Activated CD4-positive, alpha-beta T cell treated with anti-CD3 and anti-CD28 coated beads, Interleukin-2, amount 50 U/mL, for 24 hours (primary cell): ENCODE measurements at regions not wholly inside any gene's neighbourhood (a gene's known extent, or its start where the extent isn't known, plus 50 kb on each side); places are given as distances from the start of the nearest gene placed in this dataset.

Experiments
- DNase-seq, 2 donors: peaks; one replicate each; pipeline ENCODE4 v3.0.0-alpha.2; 2020; ENCODE audit warnings: low read depth in 1 of 2, low spot score in 1 of 2

DNA sequence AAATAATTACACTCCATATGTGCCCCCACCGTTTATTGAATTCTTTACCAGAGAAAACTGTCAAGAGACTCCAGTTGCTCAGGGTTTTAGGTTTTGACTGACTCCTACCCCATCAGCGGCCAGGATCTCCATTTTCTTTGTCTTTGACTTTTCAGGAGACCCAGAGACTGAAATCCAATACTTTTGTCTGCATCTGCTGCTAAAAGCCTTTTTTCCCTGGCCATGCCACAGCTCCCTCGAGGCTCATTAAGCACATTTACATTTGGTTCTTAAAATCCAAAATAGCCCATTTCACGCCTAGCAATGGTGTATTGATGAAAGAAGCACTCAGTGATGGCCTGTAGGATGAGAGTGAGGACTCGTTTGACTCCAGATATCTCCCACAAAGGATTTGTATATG is 332.6 kb upstream of the ACVR2A start:
- DNase-seq, result no peak

DNA sequence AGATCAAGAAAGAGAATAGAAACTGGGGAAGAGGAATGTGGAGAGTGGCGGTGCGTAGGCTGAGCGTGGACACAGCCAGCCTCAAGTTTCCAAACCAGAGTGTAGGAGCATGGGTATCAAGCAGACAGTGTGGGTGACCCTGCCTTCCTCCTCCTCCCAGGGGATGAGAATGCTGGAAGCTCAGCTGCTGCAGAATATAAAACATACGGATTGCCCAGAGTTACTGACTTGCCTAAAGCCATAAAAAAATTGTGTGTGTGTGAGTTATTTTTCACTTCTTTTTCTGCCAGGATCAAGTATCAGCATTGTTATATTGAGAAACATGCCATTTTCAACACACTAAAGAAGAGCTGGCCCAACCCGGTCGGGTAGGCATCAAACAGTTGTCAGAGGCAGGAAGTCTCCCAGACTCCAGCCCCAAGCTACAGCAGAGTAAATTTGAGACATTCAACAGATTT is 333.3 kb upstream of the ACVR2A start:
- DNase-seq, result no peak

DNA sequence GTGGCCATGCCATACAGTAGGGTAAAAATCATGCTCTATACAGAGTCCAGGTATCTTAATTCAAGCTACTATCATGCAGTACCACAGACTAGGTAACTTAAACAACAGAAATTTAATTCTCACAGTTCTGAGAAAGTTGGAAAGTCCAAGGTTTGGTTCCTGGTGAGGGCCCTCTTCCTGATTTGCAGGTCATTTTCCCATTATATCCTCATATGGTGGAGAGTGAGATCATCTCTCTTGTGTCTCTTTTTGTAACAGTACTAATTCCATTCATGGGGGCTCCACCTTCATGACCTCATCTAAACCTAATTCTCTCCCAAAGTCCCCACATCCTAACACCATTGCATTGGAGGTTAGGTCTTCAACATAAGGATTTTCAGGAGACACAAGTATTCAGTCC is 335.0 kb upstream of the ACVR2A start:
- DNase-seq, result no peak

DNA sequence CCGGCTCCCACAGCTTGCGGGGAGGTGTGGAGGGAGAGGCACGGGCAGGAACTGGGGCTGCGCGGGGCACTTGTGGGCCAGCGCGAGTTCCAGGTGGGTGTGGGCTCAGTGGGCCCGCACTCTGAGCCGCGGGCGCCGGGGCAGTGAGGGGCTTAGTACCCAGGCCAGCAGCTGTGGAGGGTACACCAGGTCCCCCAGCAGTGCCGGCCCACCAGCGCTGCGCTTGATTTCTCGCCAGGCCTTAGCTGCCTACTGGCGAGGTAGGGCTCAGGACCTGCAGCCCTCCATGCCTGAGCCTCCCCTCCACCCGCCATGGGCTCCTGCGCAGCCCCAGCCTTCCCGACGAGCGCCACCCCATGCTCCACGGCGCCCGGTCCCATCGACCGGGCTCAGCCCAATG is 337.9 kb upstream of the ACVR2A start:
- no peak for DNase-seq

DNA sequence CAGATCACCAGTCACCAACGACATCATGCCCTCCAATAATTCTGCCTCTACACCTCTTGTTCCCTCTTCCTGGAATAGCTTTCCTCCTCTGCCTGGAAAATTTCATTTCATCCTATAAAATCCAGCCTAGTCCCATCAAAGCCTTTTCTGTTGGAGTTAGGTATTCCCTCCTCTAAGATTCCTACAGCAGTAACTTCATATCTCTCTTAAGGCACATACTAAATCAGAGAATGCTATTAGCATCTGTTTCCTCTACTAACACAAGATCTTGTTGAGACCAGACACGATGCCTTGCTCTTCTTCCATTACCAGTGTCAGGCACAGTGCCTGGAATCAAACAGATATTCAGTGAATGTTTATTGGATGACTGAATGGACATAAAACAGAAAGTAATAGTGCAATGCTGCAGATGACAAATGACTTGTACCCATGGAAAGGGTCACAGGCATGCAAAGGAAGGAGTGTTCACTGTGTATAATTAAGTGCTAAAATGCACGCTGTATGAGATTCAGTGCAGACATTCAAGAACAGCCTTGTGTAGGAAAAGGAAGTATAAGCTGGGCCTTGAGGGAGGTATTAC is 342.0 kb upstream of the ACVR2A start:
- DNase-seq, result no peak

DNA sequence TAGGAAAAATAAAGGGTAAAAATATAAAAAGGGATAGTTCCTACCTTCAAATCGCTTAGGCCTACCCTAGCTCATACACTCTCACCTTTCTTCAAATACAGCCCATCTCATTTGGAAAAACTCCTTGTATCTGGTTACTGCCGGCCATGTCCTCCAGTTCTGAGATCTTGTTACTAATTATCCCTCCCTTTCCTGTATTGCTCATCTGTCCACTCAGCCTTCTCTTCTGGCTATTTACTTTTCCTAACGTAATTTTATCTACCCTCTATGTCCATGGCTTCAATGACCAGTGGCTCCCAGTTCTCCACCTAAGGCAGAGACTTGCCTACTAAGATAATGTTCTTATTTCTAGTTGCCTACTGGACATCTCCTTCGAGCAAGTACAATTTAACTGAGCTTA is 342.9 kb upstream of the ACVR2A start:
- no peak for DNase-seq

DNA sequence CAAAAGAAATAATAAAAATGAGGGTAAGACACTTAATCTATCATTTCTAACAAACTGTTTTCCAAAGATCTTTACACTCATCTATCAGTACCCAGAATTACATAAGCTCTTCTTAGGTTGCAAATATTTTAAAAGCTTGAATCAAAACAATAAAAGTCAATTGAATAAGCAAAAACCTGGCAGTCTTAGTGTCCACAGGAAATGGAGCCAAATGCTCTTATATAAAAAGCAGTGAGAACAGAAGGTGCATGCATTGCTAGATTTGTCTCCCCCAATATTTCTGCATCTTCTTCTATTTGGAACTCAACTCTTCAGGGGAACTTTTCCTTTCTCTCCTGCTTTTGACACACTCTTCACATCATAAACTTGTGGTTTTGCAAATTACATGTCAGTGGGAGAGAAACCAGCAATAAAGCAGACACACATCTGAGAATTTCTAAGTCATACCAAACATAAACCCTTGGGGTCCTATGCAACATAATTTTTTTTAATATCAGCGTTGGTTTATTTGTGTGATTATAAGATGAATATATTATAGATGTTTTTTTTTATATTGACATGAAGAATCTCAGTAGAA is 343.9 kb upstream of the ACVR2A start:
- DNase-seq, result no peak

DNA sequence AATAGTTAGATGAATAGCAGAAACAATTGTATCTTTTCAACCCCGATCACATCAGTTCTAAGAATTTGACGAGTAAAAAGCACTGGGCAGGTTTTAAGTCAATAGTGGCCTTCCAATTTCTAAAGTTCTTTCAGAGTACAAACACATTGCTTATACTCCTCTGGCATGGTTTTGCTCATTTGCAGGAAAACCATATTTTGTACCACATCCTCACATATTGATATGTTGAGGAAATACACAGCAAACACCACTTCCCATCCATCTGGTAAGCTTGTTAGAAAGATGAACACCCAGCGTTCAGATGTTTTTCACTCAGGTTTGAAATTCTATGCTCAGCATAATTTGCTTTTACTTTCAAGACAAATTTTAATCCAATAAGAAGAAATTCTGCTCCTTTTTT is 344.6 kb upstream of the ACVR2A start:
- no peak for DNase-seq

DNA sequence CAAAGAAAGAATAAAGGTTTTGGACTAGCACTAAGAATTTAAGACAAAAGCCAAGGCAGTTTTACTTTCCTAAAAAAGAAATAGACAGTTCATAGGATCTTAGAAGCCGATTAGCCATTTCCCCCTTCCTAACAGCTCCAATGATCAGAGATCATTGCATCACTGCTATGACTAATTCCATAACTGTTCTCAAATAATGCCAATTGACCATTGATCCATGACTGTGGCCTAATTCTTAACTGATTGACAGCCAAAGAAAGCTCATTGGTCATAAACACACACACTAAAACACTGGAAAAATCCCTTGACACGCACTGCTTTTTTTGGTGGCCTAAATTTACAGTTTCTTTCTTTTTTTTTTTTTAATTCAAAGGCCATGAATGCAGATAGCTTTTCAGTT is 345.0 kb upstream of the ACVR2A start:
- no peak for DNase-seq

DNA sequence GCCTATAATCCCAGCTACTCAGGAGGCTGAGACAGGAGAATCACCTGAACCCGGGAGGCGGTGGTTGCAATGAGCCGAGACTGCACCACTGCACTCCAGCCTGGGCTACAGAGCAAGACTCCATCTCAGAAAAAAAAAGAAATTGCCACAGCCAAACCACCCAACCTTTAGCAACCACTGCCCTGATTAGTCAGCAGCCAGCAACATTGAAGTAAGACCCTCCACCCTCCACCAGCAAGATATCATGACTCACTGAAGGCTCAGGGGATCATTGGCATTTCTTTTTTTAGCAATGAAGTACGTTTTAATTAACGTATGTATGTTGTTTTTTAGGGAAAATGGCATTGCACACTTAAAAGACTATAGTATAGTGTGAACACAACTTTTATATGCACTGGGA is 349.1 kb upstream of the ACVR2A start:
- DNase-seq, result no peak

DNA sequence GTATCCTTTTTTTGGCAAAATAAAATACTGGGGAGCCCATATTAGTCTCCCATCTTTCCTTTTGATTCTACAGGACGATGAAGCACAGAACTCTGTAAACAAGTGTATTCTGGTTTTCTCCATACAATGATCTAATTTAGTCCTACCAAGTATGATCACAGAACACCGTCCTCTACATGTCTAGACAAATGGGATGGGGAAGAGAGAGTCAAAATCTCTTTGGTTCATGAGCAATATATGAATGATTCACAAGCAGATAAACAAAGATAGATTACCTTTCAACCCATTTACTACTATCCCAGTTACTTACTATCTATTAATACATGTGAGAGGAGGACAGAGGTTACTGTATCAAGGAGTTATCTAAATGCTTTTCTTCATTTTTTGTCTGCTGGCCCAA is 352.4 kb upstream of the ACVR2A start:
- no peak for DNase-seq

DNA sequence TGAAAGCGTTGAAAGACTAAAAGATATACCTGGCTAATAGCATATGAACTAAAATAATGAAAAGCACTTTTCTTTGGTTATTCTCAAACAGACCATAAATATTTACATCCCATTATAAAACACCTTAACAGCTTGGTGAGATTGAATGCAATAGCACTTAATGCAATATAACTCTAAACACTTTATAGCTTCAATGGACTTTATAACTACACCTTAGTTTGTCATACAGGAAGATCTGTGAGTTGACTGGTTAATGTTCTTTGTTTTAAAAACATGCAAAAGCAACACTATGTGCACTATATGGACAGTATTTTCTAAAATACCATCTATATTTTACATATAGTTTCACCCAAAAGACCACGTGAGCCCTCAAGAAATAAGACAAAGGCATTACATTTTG is 353.3 kb upstream of the ACVR2A start:
- no peak for DNase-seq

DNA sequence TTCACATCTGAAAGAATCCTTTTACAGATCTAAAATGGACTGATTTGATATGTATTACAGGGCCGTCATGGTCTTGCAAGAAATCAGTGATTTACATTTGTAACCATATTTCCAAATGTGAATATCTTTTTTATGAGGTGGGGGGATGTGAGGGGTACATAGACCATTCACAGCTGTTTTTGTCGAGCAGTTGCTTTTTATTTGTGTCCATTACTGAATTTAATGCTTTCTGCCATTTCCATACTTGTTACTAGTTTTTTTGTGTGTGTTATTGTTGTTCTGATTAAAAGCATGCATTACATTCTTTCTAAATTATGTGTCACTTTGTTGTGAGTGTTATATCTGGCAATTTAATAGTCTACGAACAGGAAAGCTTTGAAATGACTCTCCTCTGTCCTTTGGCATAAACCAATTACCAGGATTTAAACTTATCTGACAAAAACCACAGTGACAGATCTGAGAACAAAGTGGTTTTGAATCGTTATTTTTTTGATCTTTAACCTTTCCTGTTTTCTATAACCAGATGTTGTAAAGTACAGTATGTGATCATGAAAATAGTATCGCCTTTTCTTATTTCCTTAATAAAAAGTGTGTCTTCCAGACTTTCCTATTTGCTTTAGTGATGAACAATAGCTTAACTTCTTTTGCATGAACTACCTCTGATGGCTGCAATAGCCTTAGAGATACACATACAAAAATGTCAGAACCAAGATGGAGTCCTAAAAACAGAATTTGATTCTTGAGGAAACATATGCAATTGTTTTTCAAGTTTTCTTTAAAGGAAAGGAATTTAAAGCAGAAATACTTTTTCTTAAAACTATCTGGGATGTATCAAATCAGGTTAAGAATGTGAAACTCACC is 354.2 kb upstream of the ACVR2A start:
- no peak for DNase-seq

DNA sequence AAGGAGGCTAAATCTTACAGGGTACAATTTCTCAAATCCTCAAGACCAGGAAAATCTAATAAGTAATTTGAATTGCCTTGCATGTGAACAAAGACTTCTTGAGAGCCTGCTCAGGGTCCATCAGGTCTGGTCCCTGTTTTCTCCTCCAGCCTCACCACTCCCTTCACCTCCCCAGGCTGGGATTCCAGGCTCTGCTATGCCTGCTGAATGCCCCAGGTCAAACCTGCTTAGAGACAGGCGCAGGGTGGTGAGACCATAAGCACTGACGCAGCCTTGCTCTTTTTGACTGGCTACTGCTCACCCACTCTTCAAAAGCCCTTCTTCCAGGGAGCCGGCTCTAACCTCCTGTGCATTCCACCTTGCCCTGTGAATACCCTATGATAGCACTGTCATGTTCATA is 356.4 kb upstream of the ACVR2A start:
- DNase-seq, result no peak

DNA sequence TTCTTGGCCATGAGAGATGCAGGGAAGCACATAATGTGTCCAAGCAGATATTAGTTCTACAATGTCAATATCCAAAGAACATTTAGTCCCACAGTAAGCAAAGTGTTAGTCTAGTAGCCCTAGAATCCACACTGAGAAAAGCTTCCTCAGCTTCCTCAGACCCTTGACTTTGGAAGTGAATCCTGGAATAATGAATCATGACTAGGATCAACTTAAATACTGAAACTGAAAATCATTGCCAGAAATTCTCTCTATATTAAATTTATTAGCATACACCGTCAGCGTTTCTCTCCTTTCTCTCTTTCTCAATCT is 356.9 kb upstream of the ACVR2A start:
- no peak for DNase-seq

DNA sequence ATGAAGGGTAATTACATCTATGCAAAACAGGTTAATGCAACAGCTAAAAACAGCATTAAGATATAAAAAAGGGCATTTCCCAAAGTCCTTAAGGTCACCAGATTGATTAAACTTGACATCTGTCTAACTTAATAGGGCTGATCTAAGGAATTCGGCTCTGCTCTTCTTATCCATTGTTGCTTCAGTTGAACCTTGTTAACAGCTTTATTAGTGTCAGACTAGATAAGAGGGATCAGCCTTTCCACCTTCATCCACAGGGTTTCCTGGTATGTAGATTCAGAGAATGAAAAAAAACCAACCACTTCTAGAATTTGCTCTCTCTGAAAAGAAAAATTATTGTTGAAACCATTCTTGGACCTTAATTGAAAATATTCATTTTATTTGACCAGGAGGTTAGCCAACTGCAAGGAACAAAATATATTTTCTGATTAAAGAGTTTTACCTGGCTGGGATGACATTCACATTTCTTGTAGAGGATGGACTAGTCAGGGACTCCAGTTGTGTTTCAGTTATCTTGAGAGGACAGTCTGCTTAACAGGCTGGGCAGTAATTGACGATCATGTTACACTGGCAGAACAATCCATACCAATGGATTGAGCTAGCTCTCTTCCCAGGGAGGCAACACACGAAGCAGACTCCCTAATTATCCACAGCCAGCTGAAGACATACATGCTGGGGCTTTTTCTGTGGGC is 357.4 kb upstream of the ACVR2A start:
- DNase-seq, result no peak

DNA sequence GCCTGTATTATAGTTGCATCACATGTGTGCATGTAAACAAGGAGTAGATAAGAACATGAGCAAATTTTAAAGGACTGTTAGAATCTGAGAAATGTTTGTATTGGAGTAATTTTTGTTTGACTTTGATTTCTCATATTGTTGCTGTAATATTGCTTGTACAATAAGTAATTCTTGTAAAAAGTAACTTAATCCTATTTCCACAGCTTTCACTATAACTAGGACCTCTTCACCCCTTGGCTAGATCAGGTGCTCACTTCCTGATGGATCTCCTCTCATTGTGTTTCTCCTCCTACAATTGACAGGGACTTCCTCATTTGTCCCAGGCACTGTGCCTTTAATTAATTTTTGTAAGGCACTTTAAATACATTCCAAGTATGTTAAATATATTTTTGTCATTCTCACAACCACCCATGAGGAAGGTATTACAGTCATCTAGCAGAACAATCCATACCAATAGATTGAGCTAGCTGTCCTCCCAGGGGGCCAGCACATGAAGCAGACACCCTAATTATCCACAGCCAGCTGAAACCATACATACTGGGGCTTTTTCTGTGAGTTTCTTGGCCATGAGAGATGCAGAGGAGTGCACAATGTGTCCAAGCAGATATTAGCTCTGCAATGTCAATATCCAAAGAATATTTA is 359.5 kb upstream of the ACVR2A start:
- no peak for DNase-seq

DNA sequence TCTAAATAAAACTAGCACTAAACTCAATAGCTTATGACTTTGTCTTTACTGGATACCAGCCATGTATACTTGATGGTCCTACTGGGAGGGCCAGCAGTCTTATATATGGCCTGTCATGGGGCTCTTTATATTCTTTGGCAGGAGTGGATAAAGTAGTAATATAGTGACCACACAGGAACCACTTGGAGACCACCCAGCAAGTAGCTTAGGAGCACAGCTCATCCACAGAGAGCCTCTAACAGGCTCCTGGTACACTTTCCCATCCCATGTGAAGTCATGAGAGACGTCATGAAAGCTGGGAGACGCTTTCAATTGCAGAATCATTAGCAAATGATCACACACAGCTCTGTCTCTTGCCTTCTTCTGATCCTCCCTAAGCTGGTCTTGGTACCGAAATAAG is 360.9 kb upstream of the ACVR2A start:
- no peak for DNase-seq

DNA sequence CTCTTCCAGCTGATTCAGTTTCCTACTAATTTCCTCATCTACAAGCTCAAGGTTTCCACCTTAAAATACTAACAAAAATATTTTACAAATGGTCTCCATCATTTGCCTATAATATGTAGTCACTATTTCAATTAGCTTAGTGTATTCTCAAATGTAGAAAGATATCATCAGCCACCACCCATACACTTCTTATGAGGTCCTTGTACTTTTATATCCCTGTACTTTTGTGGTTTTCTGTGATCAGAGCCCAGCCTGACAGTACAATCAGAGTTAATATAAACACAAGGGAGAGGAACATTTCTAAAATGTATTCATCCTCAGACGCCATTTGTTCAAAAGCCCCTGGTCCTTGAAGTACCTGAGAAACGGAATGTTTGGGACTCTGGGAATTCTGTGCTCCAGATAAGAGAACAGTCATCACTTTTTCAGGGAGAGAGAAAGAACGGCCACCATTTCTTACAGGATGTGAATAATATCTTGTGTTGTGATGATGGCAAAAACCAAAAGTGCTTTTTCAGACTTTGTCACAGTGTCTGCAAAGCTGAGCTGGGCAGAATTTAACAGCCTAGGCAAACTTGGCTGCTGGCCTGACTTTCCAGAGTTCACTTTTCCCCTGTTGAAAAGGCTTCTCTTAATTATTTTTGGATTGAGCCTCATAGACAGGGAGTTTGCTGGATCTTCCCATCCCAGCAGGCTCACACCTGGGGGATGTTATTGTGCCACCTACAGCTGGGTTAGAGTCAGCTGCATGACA is 361.7 kb upstream of the ACVR2A start:
- no peak for DNase-seq

DNA sequence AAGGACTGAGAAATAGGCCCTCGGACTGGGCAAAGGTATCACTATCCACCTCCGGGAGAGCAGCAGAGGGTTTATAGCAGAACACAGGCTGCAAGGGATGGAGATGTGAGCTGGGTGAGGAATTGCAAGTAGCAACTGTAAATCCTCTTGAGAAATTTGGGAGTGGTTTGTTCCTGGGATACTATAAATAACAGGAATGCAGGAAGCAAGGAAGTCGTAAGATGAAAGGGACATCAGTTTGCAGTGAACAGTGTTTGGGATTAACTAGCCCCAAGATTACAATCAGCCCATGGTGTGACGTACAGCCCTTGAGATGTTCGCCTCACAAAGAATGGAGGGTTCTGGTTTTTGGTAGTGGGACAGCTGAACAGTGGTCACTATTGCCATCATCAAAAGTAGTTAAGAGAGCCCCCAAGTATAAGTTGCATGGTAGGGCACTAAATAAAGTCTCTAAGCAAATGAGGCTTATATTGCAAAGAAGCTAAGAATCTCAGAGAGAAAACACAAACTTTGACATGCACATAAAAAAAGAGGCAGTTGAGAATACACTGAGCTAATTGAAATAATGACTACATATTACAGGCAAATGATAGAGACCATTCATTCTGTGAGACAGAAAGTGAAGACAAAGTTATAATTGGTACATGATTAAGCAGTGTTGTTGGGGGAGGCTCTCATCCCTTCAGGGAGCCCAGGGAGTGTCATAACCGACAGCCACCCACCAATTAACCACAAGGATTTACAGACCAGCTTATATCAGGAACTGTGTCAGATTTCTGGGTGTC is 362.5 kb upstream of the ACVR2A start:
- DNase-seq, result no peak
